ENCODE measurements at regions not wholly inside any gene's neighbourhood (a gene's known extent, or its start where the extent isn't known, plus 50 kb on each side); places are given as distances from the start of the nearest gene placed in this dataset.
"Not testable (repeated sequence)": the region's sequence is repeated elsewhere in the genome, so short reads cannot be mapped to it uniquely, and the experiment has no call there.

- no peak for TF ChIP-seq CTCF (IDR thresholded peaks at IDR 0.05; ENCODE audit: extremely low read depth, missing control alignments)
- no peak for DNase-seq (ENCODE audit: low spot score)
These were observed 86.1 kb upstream of the CEP78 start for GRCh38 chr9:78149702-78150291.

GRCh38 chr9:78146241-78146640 lies 89.6 kb upstream of the CEP78 start:
- no peak for TF ChIP-seq CTCF (IDR thresholded peaks at IDR 0.05; ENCODE audit: extremely low read depth, missing control alignments)
- no peak for DNase-seq (ENCODE audit: low spot score)

- DNase-seq (ENCODE audit: low spot score): no peak
- no peak for TF ChIP-seq CTCF (IDR thresholded peaks at IDR 0.05; ENCODE audit: extremely low read depth, missing control alignments)
These were observed 91.1 kb upstream of the CEP78 start for GRCh38 chr9:78144663-78145377.

- DNase-seq (ENCODE audit: low spot score): no peak
- no peak for TF ChIP-seq CTCF (IDR thresholded peaks at IDR 0.05; ENCODE audit: extremely low read depth, missing control alignments)
These were observed 91.9 kb upstream of the CEP78 start for GRCh38 chr9:78144008-78144381.

GRCh38 chr9:78143281-78144007 lies 92.4 kb upstream of the CEP78 start:
- DNase-seq (ENCODE audit: low spot score): no peak
- TF ChIP-seq CTCF (IDR thresholded peaks at IDR 0.05; ENCODE audit: extremely low read depth, missing control alignments): no peak

- not testable (repeated sequence) for DNase-seq (ENCODE audit: low spot score)
These were observed 93.6 kb upstream of the CEP78 start for GRCh38 chr9:78142264-78142663.

GRCh38 chr9:78133751-78134150 lies 102.1 kb upstream of the CEP78 start:
- no peak for TF ChIP-seq CTCF (IDR thresholded peaks at IDR 0.05; ENCODE audit: extremely low read depth, missing control alignments)
- DNase-seq (ENCODE audit: low spot score): peak; percentile 20
